NT2/D1 (cell line): ENCODE measurements at regions not wholly inside any gene's neighbourhood (a gene's known extent, or its start where the extent isn't known, plus 50 kb on each side); places are given as distances from the start of the nearest gene placed in this dataset.
"Not testable (repeated sequence)": the region's sequence is repeated elsewhere in the genome, so short reads cannot be mapped to it uniquely, and the experiment has no call there.

Source experiments
- DNase-seq: peaks from one replicate; pipeline ENCODE4 v3.0.0-alpha.2; 2011; ENCODE audit warnings: low read depth, low spot score
- H3K27me3 ChIP-seq: 2 replicates; pipeline ENCODE4 v1.6.0; 2011; ENCODE audit warnings: mild to moderate bottlenecking; ENCODE audit not compliant: insufficient read length, insufficient read depth
- H3K36me3 ChIP-seq: 2 replicates; pipeline ENCODE4 v1.6.1; 2011; ENCODE audit warnings: mild to moderate bottlenecking, low read length, mixed read lengths; ENCODE audit not compliant: insufficient read depth, insufficient read length
- H3K4me1 ChIP-seq: 2 replicates; pipeline ENCODE4 v1.5.1; 2011; ENCODE audit not compliant: insufficient read depth, insufficient read length
- H3K4me3 ChIP-seq: 2 replicates; pipeline ENCODE4 v1.5.1; 2011; ENCODE audit warnings: low read depth; ENCODE audit not compliant: insufficient read length
- H3K9ac ChIP-seq: 2 replicates; pipeline ENCODE4 v1.6.0; 2011; ENCODE audit warnings: low read depth; ENCODE audit not compliant: insufficient read length
- H3K9me3 ChIP-seq: 2 replicates; pipeline ENCODE4 v1.5.1; 2011; ENCODE audit warnings: mild to moderate bottlenecking, low read length; ENCODE audit not compliant: insufficient read depth
- SUZ12 ChIP-seq: IDR thresholded peaks from 2 replicates; pipeline ENCODE4 v1.6.1; 2011; ENCODE audit not compliant: insufficient read length, insufficient read depth; ENCODE audit errors: extremely low read depth
- YY1 ChIP-seq: IDR thresholded peaks from 2 replicates; pipeline ENCODE4 v1.6.1; 2011; ENCODE audit not compliant: insufficient read length, insufficient read depth
- ZNF274 ChIP-seq: IDR thresholded peaks from 2 replicates; pipeline ENCODE4 v1.6.1; 2011; ENCODE audit warnings: mild to moderate bottlenecking, low read depth, low read length

DNA sequence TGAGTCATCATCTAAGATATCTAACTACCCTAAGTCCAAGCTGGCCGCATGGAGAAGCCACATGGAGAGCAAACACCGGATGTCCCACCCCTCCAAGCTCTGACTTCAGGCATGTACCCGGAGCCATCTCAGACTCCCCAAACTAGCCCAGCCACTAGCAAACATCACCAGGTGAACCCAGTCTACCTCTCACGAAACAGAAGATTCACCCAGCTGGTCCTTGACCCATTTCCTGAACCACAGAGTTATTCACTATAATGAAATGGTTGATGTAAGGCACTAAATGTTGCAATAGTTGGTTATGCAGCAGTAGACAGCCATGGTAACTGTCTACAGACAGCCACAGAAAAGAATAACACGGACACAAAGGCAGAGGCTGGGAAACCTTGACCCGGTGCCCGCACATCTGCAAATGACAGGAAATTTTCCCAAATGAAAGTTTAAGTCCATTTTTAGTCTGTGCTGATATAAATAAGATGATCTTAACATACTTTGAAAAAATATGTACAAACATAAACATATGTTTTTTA, 265.5 kb upstream of the ATP10A start:
- no peaks in the 10 kb centered on the region for H3K9me3 ChIP-seq
- no peaks in the 10 kb centered on the region for H3K27me3 ChIP-seq
- H3K9ac ChIP-seq = no peak overlapping the region
- no peak for DNase-seq
- H3K36me3 ChIP-seq = no peaks in the 10 kb centered on the region
- no peak overlapping the region for H3K4me3 ChIP-seq
- H3K4me1 ChIP-seq = no peaks in the 10 kb centered on the region
- TF ChIP-seq SUZ12 (no peak), YY1 (no peak), ZNF274 (no peak)

DNA sequence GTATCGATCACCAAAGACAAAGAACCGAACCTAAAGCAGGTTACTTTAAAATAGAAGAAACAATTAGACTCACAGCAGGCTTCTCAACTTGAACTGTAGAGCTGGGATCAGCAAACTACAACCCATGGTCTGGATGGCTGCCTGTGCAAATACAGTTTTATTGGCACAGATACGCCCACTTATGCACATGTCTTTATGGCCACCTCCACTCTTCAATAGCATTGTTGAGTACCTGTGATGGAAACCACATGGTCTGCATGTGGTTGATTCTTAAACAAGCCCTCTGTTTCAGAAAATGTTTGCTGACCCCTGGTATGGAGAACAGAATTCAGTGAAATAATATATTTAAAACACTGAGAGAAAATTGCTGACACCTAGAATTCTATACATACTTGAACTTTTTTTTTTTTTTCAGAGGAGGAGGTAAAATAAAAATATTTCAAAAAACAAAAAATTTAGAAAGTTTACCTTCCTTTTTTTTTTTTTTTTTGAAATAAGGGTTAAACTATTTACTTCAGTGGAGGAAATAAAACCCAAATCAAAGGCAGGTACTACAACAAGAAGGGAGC, 263.8 kb upstream of the ATP10A start:
- Histone ChIP-seq H3K27me3 (no peaks in the 10 kb centered on the region), H3K9ac (no peak overlapping the region), H3K4me1 (no peaks in the 10 kb centered on the region), H3K4me3 (no peak overlapping the region), H3K36me3 (no peaks in the 10 kb centered on the region), H3K9me3 (no peaks in the 10 kb centered on the region)
- TF ChIP-seq YY1 = no peak
- TF ChIP-seq ZNF274 = no peak
- TF ChIP-seq SUZ12 = no peak
- no peak for DNase-seq

DNA sequence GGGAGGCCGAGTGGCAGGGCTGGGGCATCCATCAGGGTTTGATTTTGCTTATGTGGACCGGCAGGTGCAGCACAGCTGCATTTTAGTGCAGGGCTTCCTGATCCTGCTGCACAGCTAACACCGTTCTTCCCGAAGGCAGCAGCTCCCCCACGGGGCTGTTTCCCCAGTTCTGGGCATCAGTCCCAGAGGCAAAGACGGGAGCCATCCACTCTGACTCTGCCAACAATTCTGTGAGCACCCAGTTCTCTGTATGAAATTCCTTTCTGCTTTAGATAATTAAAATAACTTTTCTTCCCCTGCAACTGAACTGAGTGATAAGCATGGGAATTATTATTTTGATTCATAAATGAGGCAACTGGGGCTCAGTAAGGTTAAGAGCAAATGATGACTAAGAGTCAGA, 262.9 kb upstream of the ATP10A start:
- no peak for DNase-seq
- no peaks in the 10 kb centered on the region for H3K9me3 ChIP-seq
- no peaks in the 10 kb centered on the region for H3K27me3 ChIP-seq
- TF ChIP-seq YY1 = no peak
- TF ChIP-seq SUZ12 = no peak
- TF ChIP-seq ZNF274 = no peak
- no peaks in the 10 kb centered on the region for H3K4me1 ChIP-seq
- H3K36me3 ChIP-seq = no peaks in the 10 kb centered on the region
- H3K9ac ChIP-seq = no peak overlapping the region
- no peak overlapping the region for H3K4me3 ChIP-seq

DNA sequence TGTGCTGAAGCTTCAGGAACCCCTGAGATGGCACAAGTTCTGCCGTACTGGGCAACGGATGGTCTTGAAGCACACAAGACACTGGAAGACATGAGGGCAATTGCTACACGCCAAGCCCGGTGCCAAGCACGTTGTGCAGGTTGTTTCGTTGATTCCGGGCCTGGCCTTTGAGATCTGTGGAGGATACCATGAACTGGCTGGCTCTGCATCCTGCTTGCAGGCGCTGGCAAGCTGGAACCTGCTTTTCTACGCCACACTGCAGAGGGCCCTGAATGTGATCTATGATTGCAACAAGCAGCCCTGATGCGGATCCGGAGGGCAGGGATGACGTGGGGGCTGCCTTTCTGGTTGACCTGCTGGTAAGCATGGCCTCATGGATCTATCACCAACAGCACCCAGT, 262.5 kb upstream of the ATP10A start:
- no peak for DNase-seq
- Histone ChIP-seq H3K4me1 (no peaks in the 10 kb centered on the region), H3K27me3 (no peaks in the 10 kb centered on the region), H3K9me3 (no peaks in the 10 kb centered on the region), H3K36me3 (no peaks in the 10 kb centered on the region), H3K9ac (no peak overlapping the region), H3K4me3 (no peak overlapping the region)
- TF ChIP-seq ZNF274 (no peak), YY1 (no peak), SUZ12 (no peak)

DNA sequence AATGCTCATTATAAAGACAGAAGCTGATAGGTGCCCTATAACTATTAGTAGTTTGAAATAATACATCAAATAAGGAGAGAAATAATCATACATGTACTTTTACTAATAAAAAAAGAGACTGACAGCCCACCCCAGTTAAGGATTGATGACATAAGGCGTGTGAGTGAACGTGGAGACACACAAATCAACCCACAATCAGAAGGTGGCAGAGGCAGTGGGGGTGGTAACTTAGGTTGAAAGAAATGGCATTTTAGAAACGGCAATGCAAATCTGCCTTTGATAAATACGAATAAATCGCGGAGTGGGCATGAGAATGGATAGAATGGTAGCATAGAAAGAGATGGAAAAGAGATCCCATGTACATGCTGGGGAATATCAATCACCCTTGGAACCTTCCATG, 256.2 kb upstream of the ATP10A start:
- TF ChIP-seq YY1 = no peak
- Histone ChIP-seq H3K9ac (no peak overlapping the region), H3K4me3 (no peak overlapping the region), H3K27me3 (no peaks in the 10 kb centered on the region), H3K36me3 (no peaks in the 10 kb centered on the region), H3K4me1 (no peaks in the 10 kb centered on the region), H3K9me3 (no peaks in the 10 kb centered on the region)
- DNase-seq = no peak

DNA sequence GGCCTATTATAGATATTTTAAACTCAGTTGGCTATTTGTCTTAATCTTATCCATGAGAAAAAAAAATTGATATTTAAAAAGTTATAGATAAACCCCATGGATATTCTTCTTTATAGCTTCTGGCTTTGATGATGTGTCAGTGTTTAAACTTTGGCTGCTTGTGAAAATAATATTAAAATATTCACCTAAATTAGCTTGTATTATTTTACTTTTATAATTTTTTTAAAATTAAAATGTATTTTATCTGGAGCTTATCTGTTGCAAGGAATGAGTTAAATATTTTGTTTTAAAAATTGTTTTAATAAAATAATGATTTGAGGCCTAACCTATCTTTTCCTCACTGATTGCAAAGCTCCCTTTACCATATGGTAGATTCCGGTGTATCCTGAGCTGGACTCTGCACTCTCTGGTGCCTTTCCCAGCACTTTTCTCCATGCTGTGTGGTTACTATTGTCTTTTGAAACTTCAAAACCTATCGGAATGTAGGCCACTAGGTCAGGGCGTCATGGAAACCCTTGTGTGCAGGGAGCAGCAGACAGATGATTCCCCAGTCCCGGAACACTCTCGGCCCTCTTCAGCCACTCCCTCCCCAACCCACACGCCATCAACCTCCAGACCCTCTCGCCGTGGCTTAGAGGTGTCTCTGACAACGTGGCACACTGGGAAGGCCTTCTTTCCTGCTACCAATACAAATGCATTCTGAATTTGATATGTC, 252.3 kb upstream of the ATP10A start:
- H3K9me3 ChIP-seq = no peaks in the 10 kb centered on the region
- H3K4me3 ChIP-seq = no peak overlapping the region
- no peaks in the 10 kb centered on the region for H3K27me3 ChIP-seq
- DNase-seq = no peak
- H3K9ac ChIP-seq = no peak overlapping the region
- no peaks in the 10 kb centered on the region for H3K36me3 ChIP-seq
- TF ChIP-seq YY1 (no peak), ZNF274 (no peak), SUZ12 (no peak)
- no peaks in the 10 kb centered on the region for H3K4me1 ChIP-seq

DNA sequence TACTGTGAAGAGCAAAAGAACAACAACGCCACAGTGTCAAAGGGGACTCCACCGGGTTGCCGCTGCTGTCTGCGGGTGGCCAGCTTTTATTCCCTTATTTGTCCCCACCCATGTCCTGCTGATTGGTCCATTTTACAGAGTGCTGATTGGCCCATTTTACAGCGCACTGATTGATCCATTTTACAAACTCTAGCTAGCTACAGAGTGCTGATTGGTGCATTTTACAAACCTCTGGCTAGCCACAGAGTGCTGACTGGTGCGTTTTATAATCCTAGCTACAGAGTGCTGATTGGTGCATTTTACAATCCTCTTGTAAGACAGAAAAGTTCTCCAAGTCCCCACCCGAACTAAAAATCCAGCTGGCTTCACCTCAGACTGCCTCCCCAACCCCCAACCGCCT, 251.0 kb upstream of the ATP10A start:
- not testable (repeated sequence) for DNase-seq, H3K27me3 ChIP-seq, H3K9me3 ChIP-seq, H3K4me1 ChIP-seq, H3K36me3 ChIP-seq, H3K4me3 ChIP-seq, H3K9ac ChIP-seq
